HG03432 (cell line): ENCODE measurements at regions not wholly inside any gene's neighbourhood (a gene's known extent, or its start where the extent isn't known, plus 50 kb on each side); places are given as distances from the start of the nearest gene placed in this dataset.
"Not testable (repeated sequence)": the region's sequence is repeated elsewhere in the genome, so short reads cannot be mapped to it uniquely, and the experiment has no call there.

Experiments used
- ATAC-seq: cut with Tn5 transposase; IDR thresholded peaks from one replicate; pipeline ENCODE4 v1.9.1; 2021; ENCODE audit warnings: mild to moderate bottlenecking, moderate library complexity; ENCODE audit not compliant: unreplicated experiment

GRCh38 chr4:34412233-34412632, 1832.1 kb downstream of the ARAP2 start:
- peak; percentile 38 for ATAC-seq

GRCh38 chr4:34412911-34413310, 1831.4 kb downstream of the ARAP2 start:
- no peak for ATAC-seq

GRCh38 chr4:34417160-34417559, 1827.2 kb downstream of the ARAP2 start:
- ATAC-seq: no peak

GRCh38 chr4:34419871-34420270, 1824.4 kb downstream of the ARAP2 start:
- no peak for ATAC-seq

GRCh38 chr4:34422472-34423175, 1821.7 kb downstream of the ARAP2 start:
- ATAC-seq: no peak

- no peak for ATAC-seq
Measured at GRCh38 chr4:34432706-34433105, 1811.6 kb downstream of the ARAP2 start.

GRCh38 chr4:34434377-34434776, 1809.9 kb downstream of the ARAP2 start:
- peak; percentile 90 for ATAC-seq

GRCh38 chr4:34464196-34464595, 1780.1 kb downstream of the ARAP2 start:
- ATAC-seq: no peak

- ATAC-seq: no peak
Measured at GRCh38 chr4:34466411-34466810, 1777.9 kb downstream of the ARAP2 start.

- ATAC-seq: no peak
Measured at GRCh38 chr4:34469516-34469915, 1774.8 kb downstream of the ARAP2 start.

- no peak for ATAC-seq
Measured at GRCh38 chr4:34485252-34485651, 1759.1 kb downstream of the ARAP2 start.

GRCh38 chr4:34486461-34487363, 1757.6 kb downstream of the ARAP2 start:
- ATAC-seq: no peak

GRCh38 chr4:34492414-34492813, 1751.9 kb downstream of the ARAP2 start:
- no peak for ATAC-seq

GRCh38 chr4:34502086-34502485, 1742.2 kb downstream of the ARAP2 start:
- no peak for ATAC-seq

GRCh38 chr4:34504731-34505130, 1739.6 kb downstream of the ARAP2 start:
- ATAC-seq: not testable (repeated sequence)

- not testable (repeated sequence) for ATAC-seq
Measured at GRCh38 chr4:34506511-34507092, 1737.7 kb downstream of the ARAP2 start.

- ATAC-seq: no peak
Measured at GRCh38 chr4:34512616-34513015, 1731.7 kb downstream of the ARAP2 start.

GRCh38 chr4:34516524-34516923, 1727.8 kb downstream of the ARAP2 start:
- ATAC-seq: no peak

- ATAC-seq: no peak
Measured at GRCh38 chr4:34534916-34535315, 1709.4 kb downstream of the ARAP2 start.

GRCh38 chr4:34566091-34566490, 1678.2 kb downstream of the ARAP2 start:
- no peak for ATAC-seq

- no peak for ATAC-seq
Measured at GRCh38 chr4:34572026-34572425, 1672.3 kb downstream of the ARAP2 start.

- no peak for ATAC-seq
Measured at GRCh38 chr4:34615315-34615714, 1629.0 kb downstream of the ARAP2 start.
